ENCODE measurements at regions not wholly inside any gene's neighbourhood (a gene's known extent, or its start where the extent isn't known, plus 50 kb on each side); places are given as distances from the start of the nearest gene placed in this dataset.

GRCh38 chr1:91584309-91584708 is 83.7 kb downstream of the CDC7 start:
- no peak overlapping the region for H3K4me3 Mint-ChIP-seq
- no peak for TF ChIP-seq CTCF (conservative IDR thresholded peaks at IDR 0.05)
- peaks cover 8% of the 10 kb centered on the region for H3K27me3 Mint-ChIP-seq
- no peak for DNase-seq (ENCODE audit: extremely low spot score, unreplicated experiment)
- H3K4me1 Mint-ChIP-seq (ENCODE audit: unreplicated experiment), result peaks cover 47% of the 10 kb centered on the region
- H3K36me3 Mint-ChIP-seq, result no peaks in the 10 kb centered on the region
- no peaks in the 10 kb centered on the region for H3K9me3 Mint-ChIP-seq
- no peak overlapping the region for H3K27ac Mint-ChIP-seq

GRCh38 chr1:91584878-91585277 is 84.2 kb downstream of the CDC7 start:
- Mint-ChIP-seq H3K27ac (no peak overlapping the region), H3K9me3 (no peaks in the 10 kb centered on the region), H3K4me1 (ENCODE audit: unreplicated experiment) (peaks cover 46% of the 10 kb centered on the region), H3K4me3 (no peak overlapping the region), H3K36me3 (no peaks in the 10 kb centered on the region), H3K27me3 (peaks cover 8% of the 10 kb centered on the region)
- DNase-seq (ENCODE audit: extremely low spot score, unreplicated experiment), result no peak
- TF ChIP-seq CTCF (conservative IDR thresholded peaks at IDR 0.05), result no peak

- TF ChIP-seq CTCF (conservative IDR thresholded peaks at IDR 0.05), result no peak
- Mint-ChIP-seq H3K4me3 (no peak overlapping the region), H3K9me3 (no peaks in the 10 kb centered on the region), H3K4me1 (ENCODE audit: unreplicated experiment) (peaks cover 41% of the 10 kb centered on the region), H3K27me3 (peaks cover 8% of the 10 kb centered on the region), H3K27ac (no peak overlapping the region), H3K36me3 (no peaks in the 10 kb centered on the region)
- DNase-seq (ENCODE audit: extremely low spot score, unreplicated experiment), result no peak
Measured at GRCh38 chr1:91585502-91585901, 84.9 kb downstream of the CDC7 start.

- Mint-ChIP-seq H3K4me3 (no peak overlapping the region), H3K36me3 (no peaks in the 10 kb centered on the region), H3K27ac (no peak overlapping the region), H3K4me1 (ENCODE audit: unreplicated experiment) (peaks cover 44% of the 10 kb centered on the region), H3K9me3 (no peaks in the 10 kb centered on the region), H3K27me3 (peaks cover 8% of the 10 kb centered on the region)
- DNase-seq (ENCODE audit: extremely low spot score, unreplicated experiment), result no peak
- no peak for TF ChIP-seq CTCF (conservative IDR thresholded peaks at IDR 0.05)
Measured at GRCh38 chr1:91585982-91586381, 85.3 kb downstream of the CDC7 start.

GRCh38 chr1:91589437-91589836 is 88.8 kb downstream of the CDC7 start:
- H3K36me3 Mint-ChIP-seq, result no peaks in the 10 kb centered on the region
- no peak overlapping the region for H3K4me3 Mint-ChIP-seq
- H3K27me3 Mint-ChIP-seq, result peaks cover 8% of the 10 kb centered on the region
- H3K27ac Mint-ChIP-seq, result no peak overlapping the region
- H3K4me1 Mint-ChIP-seq (ENCODE audit: unreplicated experiment), result peaks cover 36% of the 10 kb centered on the region
- peak; percentile 62 for TF ChIP-seq CTCF (conservative IDR thresholded peaks at IDR 0.05)
- no peak for DNase-seq (ENCODE audit: extremely low spot score, unreplicated experiment)
- no peaks in the 10 kb centered on the region for H3K9me3 Mint-ChIP-seq
